ENCODE measurements at regions not wholly inside any gene's neighbourhood (a gene's known extent, or its start where the extent isn't known, plus 50 kb on each side); places are given as distances from the start of the nearest gene placed in this dataset.
"Not testable (repeated sequence)": the region's sequence is repeated elsewhere in the genome, so short reads cannot be mapped to it uniquely, and the experiment has no call there.

DNA sequence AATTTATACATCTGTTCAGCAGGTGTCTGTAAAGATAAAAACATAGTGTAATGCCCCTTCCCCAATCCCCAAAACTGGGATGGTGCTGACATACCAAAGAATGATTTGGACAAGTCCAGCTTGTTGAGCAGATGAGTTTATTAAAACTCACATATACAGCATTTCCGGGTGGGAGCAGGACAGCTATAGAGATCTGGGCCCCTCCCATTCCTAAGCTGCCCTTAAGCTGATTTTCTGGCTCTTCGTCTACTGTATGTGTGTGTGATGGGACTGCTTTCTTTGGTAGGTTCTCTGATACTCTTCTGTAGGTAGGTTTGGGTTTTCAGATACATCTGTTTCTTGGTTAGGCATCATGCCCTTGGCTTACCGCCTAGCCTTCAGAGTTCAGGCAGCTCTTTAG, 703.7 kb upstream of the PCDH10 start:
- in situ Hi-C loops (cut with HindIII; ENCODE audit: low pct_ligation_motif_present, low pct_unique_long_range_greater_than_20kb, low sequenced_read_pairs) = no loop called here
- no peak for DNase-seq

DNA sequence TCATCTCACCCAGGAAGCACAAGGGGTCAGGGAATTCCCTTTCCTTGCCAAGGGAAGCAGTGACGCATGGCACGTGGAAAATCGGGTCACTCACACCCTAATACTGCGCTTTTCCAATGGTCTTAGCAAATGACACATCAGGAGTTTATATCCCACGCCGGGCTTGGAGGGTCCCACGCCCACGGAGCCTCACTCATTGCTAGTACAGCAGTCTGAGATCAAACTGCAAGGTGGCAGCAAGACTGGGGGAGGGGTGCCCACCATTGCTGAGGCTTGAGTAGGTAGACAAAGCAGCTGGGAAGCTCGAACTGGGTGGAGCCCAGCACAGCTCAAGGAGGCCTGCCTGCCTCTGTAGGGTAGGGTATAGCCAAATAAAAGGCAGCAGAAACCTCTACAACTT, 691.1 kb upstream of the PCDH10 start:
- DNase-seq; in situ Hi-C loops (cut with HindIII; ENCODE audit: low pct_ligation_motif_present, low pct_unique_long_range_greater_than_20kb, low sequenced_read_pairs): not testable (repeated sequence)

DNA sequence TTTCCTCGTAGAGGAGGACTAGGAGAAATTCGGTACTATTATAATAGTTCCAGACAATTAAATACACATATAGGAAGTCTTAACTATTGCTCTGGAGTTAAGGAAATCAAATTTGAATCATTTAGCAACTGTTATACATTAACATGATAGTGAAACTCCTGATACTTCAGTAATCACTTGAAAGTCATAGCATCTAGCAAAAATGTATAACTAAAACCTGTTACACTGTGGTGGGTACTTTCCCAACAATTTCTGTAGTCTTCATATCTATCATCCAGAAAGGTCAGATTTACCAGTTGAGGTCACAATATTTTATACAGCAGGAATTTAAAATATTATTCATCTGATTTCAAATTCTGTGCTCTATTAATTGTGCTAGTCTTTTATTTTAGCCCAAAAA, 669.6 kb upstream of the PCDH10 start:
- in situ Hi-C loops (cut with HindIII; ENCODE audit: low pct_ligation_motif_present, low pct_unique_long_range_greater_than_20kb, low sequenced_read_pairs) = no loop called here
- DNase-seq = no peak

DNA sequence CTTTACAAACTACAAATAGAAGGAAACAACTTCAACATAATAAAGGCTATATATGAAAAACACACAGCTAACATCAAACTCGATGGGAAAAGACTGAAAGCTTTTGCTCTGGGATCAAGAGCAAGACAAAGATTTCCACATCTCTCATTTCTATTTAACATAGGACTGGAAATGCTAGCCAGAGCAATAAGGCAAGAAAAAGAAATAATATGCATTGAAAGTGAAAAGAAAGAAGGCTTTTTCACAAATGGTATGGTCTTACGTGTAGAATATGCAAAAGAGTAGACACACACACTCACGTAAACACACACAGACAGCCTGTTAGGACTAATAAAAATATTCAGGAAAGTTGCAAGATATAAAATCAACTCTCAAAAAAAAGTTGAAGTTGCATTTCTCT, 660.5 kb upstream of the PCDH10 start:
- no peak for DNase-seq
- in situ Hi-C loops (cut with HindIII; ENCODE audit: low pct_ligation_motif_present, low pct_unique_long_range_greater_than_20kb, low sequenced_read_pairs) = no loop called here

DNA sequence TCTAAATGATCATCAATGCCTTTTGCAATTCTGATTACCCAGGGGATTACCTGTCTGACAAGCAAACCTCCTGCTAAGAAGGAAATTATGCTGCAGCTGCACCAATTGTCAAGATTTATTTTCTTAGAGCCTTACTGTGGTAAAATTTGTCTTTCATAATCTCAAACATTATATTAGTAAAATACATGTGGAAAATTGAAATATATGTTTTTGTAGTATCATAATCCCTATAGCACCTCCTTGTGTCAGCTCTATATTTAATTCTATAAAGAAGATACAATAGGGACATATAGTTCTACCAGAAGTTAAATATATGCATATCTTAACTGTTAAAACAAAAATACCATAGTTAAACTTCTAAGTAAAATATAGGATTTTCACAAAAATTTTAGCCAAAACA, 655.6 kb upstream of the PCDH10 start:
- in situ Hi-C loops (cut with HindIII; ENCODE audit: low pct_ligation_motif_present, low pct_unique_long_range_greater_than_20kb, low sequenced_read_pairs) = no loop called here
- DNase-seq = no peak

DNA sequence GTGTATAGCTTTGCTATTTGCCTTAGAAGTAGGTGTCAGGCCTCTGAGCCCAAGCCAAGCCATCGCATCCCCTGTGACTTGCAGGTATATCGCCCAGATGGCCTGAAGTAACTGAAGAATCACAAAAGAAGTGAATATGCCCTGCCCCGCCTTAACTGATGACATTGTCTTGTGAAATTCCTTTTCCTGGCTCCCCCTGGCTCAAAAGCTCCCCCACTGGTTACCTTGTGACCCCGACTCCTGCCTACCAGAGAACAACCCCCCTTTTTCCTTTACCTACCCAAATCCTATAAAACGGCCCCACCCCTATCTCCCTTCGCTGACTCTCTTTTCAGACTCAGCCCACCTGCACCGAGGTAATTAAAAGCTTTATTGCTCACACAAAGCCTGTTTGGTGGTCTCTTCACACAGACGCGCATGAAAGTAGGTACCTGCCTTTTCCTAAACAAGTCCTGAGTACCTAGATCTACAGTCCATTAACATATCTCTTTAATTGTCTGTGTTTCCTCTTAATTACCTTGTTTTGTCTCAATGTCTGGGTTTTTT, 653.8 kb upstream of the PCDH10 start:
- DNase-seq; in situ Hi-C loops (cut with HindIII; ENCODE audit: low pct_ligation_motif_present, low pct_unique_long_range_greater_than_20kb, low sequenced_read_pairs): not testable (repeated sequence)

DNA sequence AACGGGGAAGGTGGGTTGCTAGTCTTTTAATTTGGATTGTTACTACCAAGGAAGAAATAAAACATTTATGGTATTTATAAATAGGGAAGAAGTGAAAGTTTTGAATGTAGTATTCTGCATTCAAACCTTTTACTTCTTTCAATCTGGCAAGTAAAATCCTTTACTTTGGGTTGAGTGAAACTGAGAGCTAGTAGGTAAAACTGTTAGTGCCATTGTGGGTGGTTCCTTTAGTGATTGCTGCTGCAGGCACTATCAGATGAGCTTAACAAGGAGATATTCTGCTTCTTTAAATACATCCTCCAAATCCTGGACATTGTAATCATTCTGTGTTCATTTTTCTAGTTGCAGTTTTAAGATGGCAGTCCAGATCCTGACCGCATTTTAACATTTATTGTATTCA, 650.9 kb upstream of the PCDH10 start:
- in situ Hi-C loops (cut with HindIII; ENCODE audit: low pct_ligation_motif_present, low pct_unique_long_range_greater_than_20kb, low sequenced_read_pairs) = no loop called here
- DNase-seq = no peak

DNA sequence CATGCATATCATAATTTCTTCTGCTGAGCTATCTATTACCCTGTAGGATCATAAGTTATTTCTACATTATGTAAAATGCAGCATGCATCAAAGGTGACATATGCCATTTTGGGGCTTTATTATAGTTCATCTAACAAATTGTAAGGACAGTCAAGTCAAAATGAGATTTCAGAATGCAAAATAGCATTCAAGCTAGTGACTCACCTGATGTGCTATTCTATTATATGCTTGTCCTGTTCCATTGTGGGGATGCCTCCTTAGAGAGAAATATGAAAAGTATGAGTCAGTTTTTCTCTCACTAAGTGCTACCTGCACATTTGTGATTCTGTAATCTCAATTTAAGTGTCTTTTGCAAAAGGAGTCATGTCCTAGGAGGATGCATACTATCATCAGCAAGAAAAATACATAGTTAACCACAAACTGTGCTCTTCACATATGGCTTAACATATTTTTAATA, 647.0 kb upstream of the PCDH10 start:
- in situ Hi-C loops (cut with HindIII; ENCODE audit: low pct_ligation_motif_present, low pct_unique_long_range_greater_than_20kb, low sequenced_read_pairs) = no loop called here
- DNase-seq = no peak

DNA sequence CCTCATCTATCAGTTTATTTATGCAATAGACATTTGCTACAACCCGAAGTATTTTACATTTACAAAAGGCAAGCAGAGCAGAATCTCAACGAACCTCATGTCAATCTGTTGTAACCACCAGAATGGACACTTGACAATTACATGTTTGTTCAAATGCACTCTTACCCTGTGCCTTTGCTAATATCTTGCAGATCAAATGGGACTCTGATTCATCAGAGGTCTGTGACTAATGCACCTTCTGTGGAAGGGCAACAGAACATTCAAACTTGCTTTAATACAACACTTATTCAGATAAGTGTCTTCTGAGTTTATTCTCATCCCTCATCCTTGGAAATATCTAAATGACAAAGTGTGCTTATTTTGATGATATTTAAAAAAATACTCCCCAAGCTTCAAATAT, 644.7 kb upstream of the PCDH10 start:
- in situ Hi-C loops (cut with HindIII; ENCODE audit: low pct_ligation_motif_present, low pct_unique_long_range_greater_than_20kb, low sequenced_read_pairs) = no loop called here
- no peak for DNase-seq

DNA sequence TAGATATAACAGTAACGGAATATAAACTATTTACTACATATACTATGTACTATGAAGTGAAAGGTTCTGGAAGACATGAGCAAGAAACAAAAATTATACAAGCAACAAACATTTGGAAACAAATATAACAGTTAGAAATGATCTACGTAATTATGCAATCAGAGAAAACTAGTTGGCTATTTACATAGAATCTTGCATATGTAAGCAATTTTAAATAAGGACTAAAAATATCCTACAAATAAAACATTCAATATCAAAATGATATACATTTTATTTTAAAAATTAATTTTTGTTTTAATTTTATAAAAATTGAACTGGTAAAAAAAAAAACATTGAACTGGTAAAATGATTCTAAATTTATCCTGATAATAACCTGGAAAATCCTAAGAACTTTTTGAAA, 642.5 kb upstream of the PCDH10 start:
- in situ Hi-C loops (cut with HindIII; ENCODE audit: low pct_ligation_motif_present, low pct_unique_long_range_greater_than_20kb, low sequenced_read_pairs) = no loop called here

DNA sequence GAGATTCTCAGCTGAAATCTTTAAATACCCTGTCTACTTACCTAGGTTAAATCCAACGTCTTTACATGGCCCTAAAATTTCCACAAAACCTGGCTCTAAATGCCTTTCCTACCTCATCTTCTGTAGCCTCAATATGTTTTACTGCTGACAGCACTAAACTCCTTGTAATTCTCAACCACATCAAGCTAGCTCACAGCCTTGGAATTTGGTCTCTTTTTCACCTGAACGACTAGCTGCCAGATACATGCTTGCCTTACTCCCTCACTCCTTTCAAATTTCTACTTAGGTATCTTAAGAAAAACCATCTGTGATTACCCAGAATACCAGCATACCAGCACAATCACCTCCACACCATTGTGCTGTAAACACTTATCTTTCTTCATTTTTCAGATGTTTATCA, 635.6 kb upstream of the PCDH10 start:
- in situ Hi-C loops (cut with HindIII; ENCODE audit: low pct_ligation_motif_present, low pct_unique_long_range_greater_than_20kb, low sequenced_read_pairs) = no loop called here
- DNase-seq = no peak

More for the DNA sequence above, 642.5 kb upstream of the PCDH10 start:
- no peak for DNase-seq

DNA sequence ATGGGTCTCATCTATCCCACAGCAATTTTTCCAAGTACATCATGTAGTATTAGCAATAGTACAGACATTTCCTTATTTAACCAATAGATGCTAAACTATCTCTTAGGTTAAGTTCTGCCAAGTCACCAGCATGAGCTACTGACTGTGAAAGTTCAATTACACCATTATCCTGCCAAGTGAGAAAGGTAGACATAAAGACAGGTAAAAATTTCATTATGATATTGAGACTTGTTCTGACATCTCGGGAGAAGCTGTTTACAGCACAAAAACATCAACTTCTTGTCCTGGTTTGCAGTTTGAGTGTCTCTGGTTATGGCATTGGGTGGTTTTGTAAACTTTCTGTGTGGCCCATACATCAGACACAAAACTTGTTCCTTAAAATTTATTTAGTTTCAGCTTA, 622.4 kb upstream of the PCDH10 start:
- in situ Hi-C loops (cut with HindIII; ENCODE audit: low pct_ligation_motif_present, low pct_unique_long_range_greater_than_20kb, low sequenced_read_pairs) = no loop called here
- DNase-seq = no peak

DNA sequence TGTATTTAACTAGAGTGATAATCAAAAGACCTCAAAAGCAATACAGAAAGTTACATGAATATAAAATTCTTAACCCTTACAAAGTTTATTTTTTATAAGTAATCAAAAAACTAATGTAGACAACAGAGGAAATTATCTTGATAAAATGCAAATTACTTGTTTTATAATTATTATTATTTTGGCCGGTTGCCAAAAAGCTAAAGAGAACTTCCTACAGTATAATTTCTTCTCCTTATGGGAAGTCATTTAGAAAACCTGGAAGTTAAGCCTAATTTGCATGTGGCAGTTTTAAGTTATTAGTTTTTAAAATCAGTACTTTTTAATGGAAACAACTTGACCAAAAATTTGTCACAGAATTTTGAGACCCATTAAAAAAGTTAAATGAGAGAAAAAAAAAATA, 621.3 kb upstream of the PCDH10 start:
- in situ Hi-C loops (cut with HindIII; ENCODE audit: low pct_ligation_motif_present, low pct_unique_long_range_greater_than_20kb, low sequenced_read_pairs) = no loop called here
- DNase-seq = no peak

DNA sequence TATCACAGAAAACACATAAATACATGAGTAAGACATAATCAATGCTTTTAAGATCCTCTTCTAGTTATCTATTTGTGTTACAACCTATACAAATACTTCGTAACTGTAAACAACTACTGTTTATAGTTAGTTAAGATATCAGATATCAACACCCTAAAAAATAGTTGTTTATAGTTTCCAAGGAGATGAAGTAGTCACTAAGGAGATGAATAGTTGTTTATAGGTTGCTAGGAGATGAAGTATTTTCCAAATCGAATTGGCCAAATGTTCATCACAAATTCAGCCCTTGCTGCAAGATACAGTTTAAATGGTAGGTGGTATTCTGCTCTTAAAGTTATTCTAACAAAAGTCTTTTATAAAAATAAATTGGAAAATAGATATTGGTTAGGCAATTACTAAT, 618.2 kb upstream of the PCDH10 start:
- no peak for DNase-seq
- in situ Hi-C loops (cut with HindIII; ENCODE audit: low pct_ligation_motif_present, low pct_unique_long_range_greater_than_20kb, low sequenced_read_pairs) = no loop called here

DNA sequence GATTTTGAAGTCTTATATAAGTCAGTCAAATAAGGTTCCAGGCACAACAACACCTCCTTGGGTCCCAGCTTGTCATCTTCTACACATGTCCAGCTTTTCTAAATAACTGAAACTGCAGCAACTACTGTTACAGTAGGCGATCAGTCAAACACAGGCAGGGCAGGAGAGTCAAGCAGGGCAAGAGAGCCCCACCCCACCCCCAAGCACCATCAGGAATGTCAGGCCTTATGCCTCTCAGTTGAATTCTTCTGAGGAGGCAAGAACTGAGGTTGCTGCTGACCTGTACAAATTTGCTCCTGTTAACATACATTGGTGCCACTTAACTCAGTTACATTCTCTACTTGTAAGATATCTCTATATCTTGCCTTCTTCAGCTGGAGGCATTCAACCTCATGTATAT, 608.8 kb upstream of the PCDH10 start:
- in situ Hi-C loops (cut with HindIII; ENCODE audit: low pct_ligation_motif_present, low pct_unique_long_range_greater_than_20kb, low sequenced_read_pairs) = no loop called here

DNA sequence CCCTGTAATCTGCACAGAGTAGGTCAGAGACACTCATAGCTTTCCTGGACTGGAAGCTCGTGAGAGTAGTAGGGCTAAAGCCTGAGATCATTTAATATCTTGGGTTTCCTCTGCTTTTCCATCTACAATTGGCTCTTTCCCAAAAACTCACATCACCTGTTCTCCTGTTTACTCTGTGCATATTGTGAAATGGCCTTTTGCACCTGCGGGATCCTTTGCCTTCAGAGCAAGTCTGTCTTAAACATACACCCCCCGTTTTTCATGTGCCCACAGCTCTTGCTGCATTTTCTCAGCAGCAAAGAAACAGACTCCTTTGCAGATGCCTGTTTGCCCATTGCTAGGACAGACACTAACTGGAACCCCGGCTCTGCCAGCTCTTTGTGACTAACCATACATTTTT, 608.3 kb upstream of the PCDH10 start:
- in situ Hi-C loops (cut with HindIII; ENCODE audit: low pct_ligation_motif_present, low pct_unique_long_range_greater_than_20kb, low sequenced_read_pairs) = no loop called here
- DNase-seq = no peak

More for the DNA sequence above, 608.8 kb upstream of the PCDH10 start:
- DNase-seq = no peak

DNA sequence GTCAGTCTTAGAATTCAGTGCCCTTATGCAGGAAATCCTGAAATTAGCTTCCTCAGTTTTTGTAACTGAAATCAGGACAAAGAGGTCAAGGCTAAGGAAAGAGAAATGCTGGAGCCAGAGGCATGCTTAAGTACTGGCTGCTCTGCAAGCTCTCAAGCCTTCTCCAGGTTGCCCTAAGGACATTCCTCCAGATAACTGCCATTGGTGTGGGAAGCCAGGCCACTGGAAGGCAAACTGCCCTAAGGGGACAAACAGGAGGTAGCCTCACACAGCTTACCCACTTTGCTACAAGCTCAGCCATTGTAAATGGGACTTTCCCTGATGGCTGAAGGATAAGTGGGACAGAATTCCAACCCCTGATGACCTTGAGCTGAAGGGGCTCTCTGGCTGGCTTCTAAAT, 606.9 kb upstream of the PCDH10 start:
- in situ Hi-C loops (cut with HindIII; ENCODE audit: low pct_ligation_motif_present, low pct_unique_long_range_greater_than_20kb, low sequenced_read_pairs) = no loop called here
- DNase-seq = no peak

DNA sequence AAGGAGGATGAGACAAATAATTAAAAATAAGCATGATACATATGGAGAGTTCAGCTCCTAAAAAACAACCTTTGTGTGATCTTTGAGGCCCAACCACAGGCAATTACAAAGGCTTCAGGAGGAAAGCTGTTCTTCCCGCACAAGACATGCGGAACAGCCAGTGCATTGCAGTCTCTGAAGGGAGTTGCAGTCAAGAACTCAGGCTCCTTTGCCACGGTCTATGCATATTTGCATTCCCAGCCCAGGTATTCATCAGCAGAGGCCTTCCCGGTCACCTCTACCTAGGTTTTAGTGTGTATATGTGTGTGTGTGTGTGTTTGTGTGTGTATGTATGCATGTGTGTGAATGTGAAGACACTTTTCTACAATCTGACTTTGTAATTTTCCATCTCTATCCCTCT, 600.6 kb upstream of the PCDH10 start:
- no peak for DNase-seq
- in situ Hi-C loops (cut with HindIII; ENCODE audit: low pct_ligation_motif_present, low pct_unique_long_range_greater_than_20kb, low sequenced_read_pairs) = no loop called here

DNA sequence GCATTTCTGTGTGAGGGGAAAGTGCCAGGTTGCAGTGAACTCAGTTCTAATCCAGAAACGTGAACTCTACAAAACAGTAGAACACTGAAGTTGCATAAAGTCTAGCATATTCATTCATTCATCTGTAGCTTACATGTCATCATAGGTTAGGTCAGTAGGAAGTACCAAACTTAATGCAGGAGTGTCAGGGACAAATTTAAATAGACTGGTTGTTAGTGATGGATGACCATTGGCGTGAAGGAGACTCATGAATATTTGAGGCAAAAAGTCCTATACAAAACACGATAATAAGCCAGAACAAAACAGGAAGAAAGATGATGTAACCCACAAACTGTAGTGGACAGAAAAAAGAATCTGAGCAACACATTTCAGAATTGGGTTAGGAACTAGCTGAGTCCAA, 592.8 kb upstream of the PCDH10 start:
- in situ Hi-C loops (cut with HindIII; ENCODE audit: low pct_ligation_motif_present, low pct_unique_long_range_greater_than_20kb, low sequenced_read_pairs) = no loop called here
- DNase-seq = no peak

DNA sequence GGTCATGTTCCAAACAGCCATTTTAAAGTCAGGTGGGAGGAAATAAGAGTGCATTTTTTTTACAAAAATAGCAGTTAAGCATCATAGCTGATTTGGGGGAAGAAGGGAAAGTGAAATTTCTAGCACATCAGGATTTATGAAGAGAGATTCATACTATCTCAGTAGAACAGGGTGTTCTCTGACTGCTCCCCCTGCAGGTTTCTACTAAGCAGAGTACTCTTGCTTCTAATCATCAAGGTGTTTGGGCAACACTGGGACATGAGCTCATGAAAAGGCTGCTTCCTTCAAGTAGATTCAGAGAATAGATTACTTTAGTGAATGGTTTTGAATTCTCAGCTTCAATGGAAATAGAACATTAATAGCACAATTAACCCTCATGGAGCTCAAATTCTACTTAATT, 591.4 kb upstream of the PCDH10 start:
- in situ Hi-C loops (cut with HindIII; ENCODE audit: low pct_ligation_motif_present, low pct_unique_long_range_greater_than_20kb, low sequenced_read_pairs) = no loop called here
- peak; percentile 1 for DNase-seq

DNA sequence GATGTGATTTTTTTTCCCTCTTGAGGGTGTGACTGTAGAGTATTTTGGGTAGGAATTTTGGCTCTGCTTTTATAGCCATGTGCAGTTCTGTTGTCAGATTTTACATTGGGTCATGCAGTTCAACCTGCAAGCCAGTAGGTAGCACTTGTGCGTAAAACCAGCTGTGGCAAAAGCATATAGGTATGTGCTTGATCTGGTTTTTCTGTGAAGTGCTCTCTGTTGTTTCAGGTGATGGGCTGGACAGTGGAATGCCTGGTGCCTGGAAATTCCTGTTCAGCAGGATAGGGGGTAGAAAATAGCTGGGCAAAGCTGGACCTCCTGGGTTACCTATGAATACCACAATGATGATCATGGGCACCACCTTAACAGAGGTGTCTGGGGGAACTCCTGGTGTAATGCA, 584.2 kb upstream of the PCDH10 start:
- in situ Hi-C loops (cut with HindIII; ENCODE audit: low pct_ligation_motif_present, low pct_unique_long_range_greater_than_20kb, low sequenced_read_pairs) = no loop called here
- no peak for DNase-seq

Measured in ACHN (cell line).